Caco-2 (cell line): ENCODE measurements at regions not wholly inside any gene's neighbourhood (a gene's known extent, or its start where the extent isn't known, plus 50 kb on each side); places are given as distances from the start of the nearest gene placed in this dataset.

Source experiments
- BruUV-seq: library from RNA; stranded (reverse); fragments of 400-500 nt; replicated peaks from 2 replicates; lab custom pipeline; 2021; lab: Mats Ljungman, UMichigan
- CTCF ChIA-PET: fragments of 300-600 bp; sonication (Branson Sonifier 250); formaldehyde crosslinking; loops from one replicate; lab custom pipeline; 2022; ENCODE audit warnings: antibody characterized with exemption; lab: Charles Lee
- POLR2A ChIA-PET: fragments of 300-600 bp; sonication (Branson Sonifier 250); formaldehyde crosslinking; loops from one replicate; lab custom pipeline; 2022; ENCODE audit warnings: antibody characterized with exemption; lab: Charles Lee
- DNase-seq, 2 experiments: peaks; one replicate each; pipeline versions ENCODE4 v3.0.0 to v3.0.0-alpha.2; 2020 to 2022
- H3K27me3 ChIP-seq: replicated peaks from 2 replicates; pipeline ENCODE4 v1.6.0; 2011; ENCODE audit warnings: low read length; ENCODE audit not compliant: control insufficient read depth, insufficient read depth
- H3K36me3 ChIP-seq: 2 replicates; pipeline ENCODE4 v1.5.1; 2011; ENCODE audit warnings: low read length; ENCODE audit not compliant: control insufficient read depth, insufficient read depth
- H3K4me1 ChIP-seq: fragments of 250-450 bp; sonication (Bioruptor Pico); 2 replicates; pipeline ENCODE4 v1.5.1; 2020; ENCODE audit warnings: mild to moderate bottlenecking
- H3K4me3 ChIP-seq: 2 replicates; pipeline ENCODE4 v1.5.1; 2011; ENCODE audit warnings: low read depth, mild to moderate bottlenecking, control low read depth, low read length
- H3K9me3 ChIP-seq: fragments of 250-450 bp; sonication (Bioruptor Pico); 2 replicates; pipeline ENCODE4 v1.5.1; 2020; ENCODE audit warnings: mild to moderate bottlenecking, moderate library complexity
- H3K27ac Mint-ChIP-seq: one replicate; pipeline ENCODE4 v1.8.0; 2022; ENCODE audit warnings: mixed read lengths; ENCODE audit not compliant: unreplicated experiment
- H3K27me3 Mint-ChIP-seq: one replicate; pipeline ENCODE4 v1.8.0; 2022; ENCODE audit warnings: mixed read lengths; ENCODE audit not compliant: insufficient read depth, unreplicated experiment
- H3K36me3 Mint-ChIP-seq: one replicate; pipeline ENCODE4 v1.8.0; 2022; ENCODE audit warnings: mild to moderate bottlenecking, mixed read lengths; ENCODE audit not compliant: insufficient read depth, unreplicated experiment
- H3K4me1 Mint-ChIP-seq: one replicate; pipeline ENCODE4 v1.8.0; 2022; ENCODE audit warnings: low read depth, mixed read lengths; ENCODE audit not compliant: unreplicated experiment
- H3K4me3 Mint-ChIP-seq: one replicate; pipeline ENCODE4 v1.8.0; 2022; ENCODE audit warnings: mild to moderate bottlenecking, moderate library complexity, mixed read lengths; ENCODE audit not compliant: unreplicated experiment
- H3K9me3 Mint-ChIP-seq: one replicate; pipeline ENCODE4 v1.8.0; 2022; ENCODE audit warnings: mixed read lengths; ENCODE audit not compliant: unreplicated experiment
- intact Hi-C: fragments of 100-400 bp; cut with micrococcal nuclease; formaldehyde crosslinking; loops from one replicate; pipeline ENCODE4 v1.10.0; 2022; ENCODE audit not compliant: unreplicated experiment
- TF ChIP-seq, protein P1 (sequence below), 2 experiments: fragments of 200-600 bp in 1 of 2; IDR thresholded peaks; 1 replicate in 1 of 2; 2 replicates in 1 of 2; pipeline versions ENCODE4 v1.5.1 to v1.8.0; 2011 to 2022; ENCODE audit warnings: antibody characterized with exemption in 1 of 2, control low read depth in 1 of 2, inconsistent platforms in 1 of 2, low read depth in 1 of 2, low read length in 1 of 2, mild to moderate bottlenecking in 1 of 2, moderate library complexity in 1 of 2; ENCODE audit not compliant: insufficient read depth in 1 of 2, severe bottlenecking in 1 of 2, unreplicated experiment in 1 of 2

- H3K9me3 Mint-ChIP-seq, result no peaks in the 10 kb centered on the region
- no peaks in the 10 kb centered on the region for H3K4me1 Mint-ChIP-seq
- CTCF ChIA-PET, result no interaction called here
- BruUV-seq, result no TSS peak
- POLR2A ChIA-PET, result no interaction called here
- H3K4me3 Mint-ChIP-seq, result no peak overlapping the region
- TF ChIP-seq, protein P1, sequence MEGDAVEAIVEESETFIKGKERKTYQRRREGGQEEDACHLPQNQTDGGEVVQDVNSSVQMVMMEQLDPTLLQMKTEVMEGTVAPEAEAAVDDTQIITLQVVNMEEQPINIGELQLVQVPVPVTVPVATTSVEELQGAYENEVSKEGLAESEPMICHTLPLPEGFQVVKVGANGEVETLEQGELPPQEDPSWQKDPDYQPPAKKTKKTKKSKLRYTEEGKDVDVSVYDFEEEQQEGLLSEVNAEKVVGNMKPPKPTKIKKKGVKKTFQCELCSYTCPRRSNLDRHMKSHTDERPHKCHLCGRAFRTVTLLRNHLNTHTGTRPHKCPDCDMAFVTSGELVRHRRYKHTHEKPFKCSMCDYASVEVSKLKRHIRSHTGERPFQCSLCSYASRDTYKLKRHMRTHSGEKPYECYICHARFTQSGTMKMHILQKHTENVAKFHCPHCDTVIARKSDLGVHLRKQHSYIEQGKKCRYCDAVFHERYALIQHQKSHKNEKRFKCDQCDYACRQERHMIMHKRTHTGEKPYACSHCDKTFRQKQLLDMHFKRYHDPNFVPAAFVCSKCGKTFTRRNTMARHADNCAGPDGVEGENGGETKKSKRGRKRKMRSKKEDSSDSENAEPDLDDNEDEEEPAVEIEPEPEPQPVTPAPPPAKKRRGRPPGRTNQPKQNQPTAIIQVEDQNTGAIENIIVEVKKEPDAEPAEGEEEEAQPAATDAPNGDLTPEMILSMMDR (IDR thresholded peaks at IDR 0.05; ENCODE audit: insufficient read depth in 1 of 2, low read depth in 1 of 2, low read length in 1 of 2, severe bottlenecking in 1 of 2, unreplicated experiment in 1 of 2), result no peak
- H3K9me3 ChIP-seq, result no peaks in the 10 kb centered on the region
- no peaks in the 10 kb centered on the region for H3K36me3 Mint-ChIP-seq
- no peaks in the 10 kb centered on the region for H3K36me3 ChIP-seq
- H3K4me1 ChIP-seq, result no peaks in the 10 kb centered on the region
- H3K4me3 ChIP-seq, result no peak overlapping the region
- no peak for DNase-seq
- no peak overlapping the region for H3K27ac Mint-ChIP-seq
- intact Hi-C loops, result no loop called here
- no peaks in the 10 kb centered on the region for H3K27me3 Mint-ChIP-seq
- H3K27me3 ChIP-seq, result no peaks in the 10 kb centered on the region
These were observed 565.5 kb upstream of the TUSC1 start for GRCh38 chr9:26243726-26244125.

GRCh38 chr9:26243029-26243697 is 564.9 kb upstream of the TUSC1 start:
- no peak for DNase-seq
- H3K27ac Mint-ChIP-seq, result no peak overlapping the region

DNA sequence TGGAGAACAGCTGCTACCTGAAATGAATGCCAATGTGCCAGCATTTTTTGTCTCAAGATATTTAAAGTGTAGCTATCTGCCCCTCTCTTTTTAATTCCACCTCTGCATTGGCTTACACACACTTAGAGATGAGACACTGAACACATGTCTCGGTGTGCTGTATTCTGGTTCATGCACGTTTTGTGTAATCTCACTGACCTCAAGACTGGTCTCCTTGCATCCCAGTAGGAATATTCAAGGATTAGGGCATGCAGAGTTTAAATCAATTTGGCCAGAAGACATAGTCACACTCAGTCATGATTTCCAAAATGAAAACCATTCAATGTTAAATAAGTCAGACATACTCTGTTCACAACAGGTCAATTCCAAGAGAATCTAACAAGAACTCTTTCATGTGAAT is 561.8 kb upstream of the TUSC1 start:
- H3K27me3 ChIP-seq, result no peaks in the 10 kb centered on the region
- ChIA-PET POLR2A (no interaction called here), CTCF (no interaction called here)
- no peaks in the 10 kb centered on the region for H3K36me3 ChIP-seq
- BruUV-seq, result no TSS peak
- H3K9me3 ChIP-seq, result no peaks in the 10 kb centered on the region
- H3K4me1 Mint-ChIP-seq, result no peaks in the 10 kb centered on the region
- intact Hi-C loops, result no loop called here
- no peak overlapping the region for H3K4me3 ChIP-seq
- TF ChIP-seq, protein P1 (IDR thresholded peaks at IDR 0.05; ENCODE audit: insufficient read depth in 1 of 2, low read depth in 1 of 2, low read length in 1 of 2, severe bottlenecking in 1 of 2, unreplicated experiment in 1 of 2), result no peak
- no peaks in the 10 kb centered on the region for H3K27me3 Mint-ChIP-seq
- no peaks in the 10 kb centered on the region for H3K4me1 ChIP-seq
- H3K9me3 Mint-ChIP-seq, result no peaks in the 10 kb centered on the region
- H3K36me3 Mint-ChIP-seq, result no peaks in the 10 kb centered on the region
- H3K4me3 Mint-ChIP-seq, result no peak overlapping the region
- no peak for DNase-seq
- no peak overlapping the region for H3K27ac Mint-ChIP-seq

More at GRCh38 chr9:26243029-26243697, 564.9 kb upstream of the TUSC1 start:
- Mint-ChIP-seq H3K36me3 (no peaks in the 10 kb centered on the region), H3K27me3 (no peaks in the 10 kb centered on the region), H3K4me3 (no peak overlapping the region), H3K9me3 (no peaks in the 10 kb centered on the region), H3K4me1 (no peaks in the 10 kb centered on the region)
- H3K9me3 ChIP-seq, result no peaks in the 10 kb centered on the region
- H3K4me1 ChIP-seq, result no peaks in the 10 kb centered on the region
- intact Hi-C loops, result no loop called here
- no peak overlapping the region for H3K4me3 ChIP-seq
- CTCF ChIA-PET, result no interaction called here
- no peaks in the 10 kb centered on the region for H3K36me3 ChIP-seq
- POLR2A ChIA-PET, result no interaction called here
- H3K27me3 ChIP-seq, result no peaks in the 10 kb centered on the region
- no TSS peak for BruUV-seq
- TF ChIP-seq, protein P1 (IDR thresholded peaks at IDR 0.05; ENCODE audit: insufficient read depth in 1 of 2, low read depth in 1 of 2, low read length in 1 of 2, severe bottlenecking in 1 of 2, unreplicated experiment in 1 of 2), result no peak
